HCT116 (cell line): ENCODE measurements at regions not wholly inside any gene's neighbourhood (a gene's known extent, or its start where the extent isn't known, plus 50 kb on each side); places are given as distances from the start of the nearest gene placed in this dataset.

Experiments used
- ATAC-seq: fragments of 200-7000 bp; cut with Tn5 transposase; 2 replicates; pipeline ENCODE4 v1.9.1; 2020; ENCODE audit warnings: mild to moderate bottlenecking, moderate library complexity
- BruUV-seq: library from RNA; stranded (reverse); fragments of 400-500 nt; replicated peaks from 2 replicates; lab custom pipeline; 2021; lab: Mats Ljungman, UMichigan
- CTCF ChIA-PET: fragments of 300-600 bp; sonication (Branson Sonifier 250); formaldehyde crosslinking; loops from one replicate; lab custom pipeline; 2021; ENCODE audit warnings: antibody characterized with exemption; lab: Charles Lee
- POLR2A ChIA-PET: fragments of 300-600, 350-600 bp; sonication (Branson Sonifier 250); formaldehyde crosslinking; loops from one replicate; lab custom pipeline; 2021; ENCODE audit warnings: antibody characterized with exemption; lab: Charles Lee
- RAD21 ChIA-PET, 2 experiments: fragments of 300-600 bp; sonication (Branson Sonifier 250); formaldehyde crosslinking; loops; one replicate each; lab custom pipeline; 2023; ENCODE audit warnings: low total read pairs in 2 of 2; ENCODE audit not compliant: uncharacterized antibody in 2 of 2, unreplicated experiment in 2 of 2, low non-redundant PET in 1 of 2; lab: Charles Lee
- DNase-seq: peaks from one replicate; pipeline ENCODE4 v3.0.0-alpha.2; 2010; ENCODE audit warnings: low read depth, low spot score
- H2AFZ ChIP-seq: fragments of 200-600 bp; shearing (Covaris generic), sonication (generic); 2 replicates; pipeline ENCODE4 v1.6.1; 2017; ENCODE audit warnings: low read depth, mixed run types, mixed read lengths, antibody characterized with exemption, low read length; ENCODE audit not compliant: poor library complexity, severe bottlenecking
- H3K27ac ChIP-seq: 2 replicates; pipeline ENCODE4 v1.5.1; 2012; ENCODE audit warnings: low read depth, low read length
- H3K27me3 ChIP-seq: fragments of 200-600 bp; sonication (generic); 2 replicates; pipeline ENCODE4 v1.6.1; 2016; ENCODE audit warnings: mixed run types, low read length, mixed read lengths; ENCODE audit not compliant: insufficient read depth
- H3K36me3 ChIP-seq, 2 experiments: fragments of 200-500 bp in 1 of 2; fragments of 200-600 bp in 1 of 2; sonication (Bioruptor generic) in 1 of 2; sonication (generic) in 1 of 2; 2 replicates each; pipeline versions ENCODE4 v1.5.1 to v1.6.1; 2014 to 2016; ENCODE audit warnings: low read length in 2 of 2, inconsistent platforms in 1 of 2, mixed read lengths in 1 of 2, mixed run types in 1 of 2; ENCODE audit not compliant: insufficient read depth in 2 of 2, control insufficient read depth in 1 of 2
- H3K4me1 ChIP-seq, 2 experiments: fragments of 200-600 bp in 1 of 2; sonication (generic) in 1 of 2; 2 replicates each; pipeline versions ENCODE4 v1.5.1 to v1.6.1; 2012 to 2017; ENCODE audit warnings: low read length in 2 of 2, inconsistent platforms in 1 of 2, mild to moderate bottlenecking in 1 of 2, mixed read lengths in 1 of 2, mixed run types in 1 of 2, moderate library complexity in 1 of 2; ENCODE audit not compliant: insufficient read depth in 2 of 2, control insufficient read depth in 1 of 2
- H3K4me2 ChIP-seq: fragments of 200-600 bp; sonication (generic); 2 replicates; pipeline ENCODE4 v1.6.1; 2017; ENCODE audit warnings: mixed run types, low read length, mixed read lengths
- H3K4me3 ChIP-seq, 2 experiments: fragments of 200-600 bp in 1 of 2; sonication (generic) in 1 of 2; replicated peaks in 1 of 2; 2 replicates each; pipeline ENCODE4 v1.5.1; 2011 to 2016; ENCODE audit warnings: low read length in 2 of 2, control low read depth in 1 of 2, low read depth in 1 of 2, mild to moderate bottlenecking in 1 of 2, mixed read lengths in 1 of 2, mixed run types in 1 of 2
- H3K79me2 ChIP-seq: fragments of 200-600 bp; sonication (generic); 2 replicates; pipeline ENCODE4 v1.6.1; 2017; ENCODE audit warnings: mild to moderate bottlenecking, mixed run types, low read length, moderate library complexity, mixed read lengths; ENCODE audit not compliant: insufficient read depth
- H3K9ac ChIP-seq: fragments of 200-600 bp; sonication (generic); 2 replicates; pipeline ENCODE4 v1.6.1; 2016; ENCODE audit warnings: low read length, mixed read lengths
- H3K9me2 ChIP-seq: fragments of 200-600 bp; sonication (generic), shearing (Covaris generic); 2 replicates; pipeline ENCODE4 v1.6.1; 2017; ENCODE audit warnings: mixed run types, mild to moderate bottlenecking, moderate library complexity; ENCODE audit not compliant: insufficient read depth
- H3K9me3 ChIP-seq, 2 experiments: fragments of 200-500 bp in 1 of 2; fragments of 200-600 bp in 1 of 2; sonication (Bioruptor generic) in 1 of 2; sonication (generic) in 1 of 2; 2 replicates each; pipeline ENCODE4 v1.6.1; 2014 to 2017; ENCODE audit warnings: low read length in 2 of 2, mixed read lengths in 2 of 2, inconsistent platforms in 1 of 2, low read depth in 1 of 2, mild to moderate bottlenecking in 1 of 2, mixed run types in 1 of 2, moderate library complexity in 1 of 2; ENCODE audit not compliant: control insufficient read depth in 1 of 2, insufficient read depth in 1 of 2
- H4K20me1 ChIP-seq: fragments of 200-600 bp; sonication (generic), shearing (Covaris generic); 2 replicates; pipeline ENCODE4 v1.6.1; 2017; ENCODE audit warnings: mixed run types, mild to moderate bottlenecking, moderate library complexity; ENCODE audit not compliant: insufficient read depth
- CBX3 ChIP-seq: IDR thresholded peaks from 2 replicates; pipeline ENCODE4 v1.6.1; 2012; ENCODE audit warnings: low read depth
- EGR1 ChIP-seq: IDR thresholded peaks from 2 replicates; pipeline ENCODE4 v1.6.1; 2012; ENCODE audit warnings: low read depth
- FOSL1 ChIP-seq: IDR thresholded peaks from 2 replicates; pipeline ENCODE4 v1.6.1; 2012; ENCODE audit warnings: low read depth
- JUND ChIP-seq: IDR thresholded peaks from 2 replicates; pipeline ENCODE4 v1.6.1; 2012
- POLR2A ChIP-seq: IDR thresholded peaks from 2 replicates; pipeline ENCODE4 v1.7.0; 2011; ENCODE audit warnings: borderline replicate concordance; ENCODE audit not compliant: insufficient read depth, insufficient read length; ENCODE audit errors: extremely low read depth
- SP1 ChIP-seq: IDR thresholded peaks from 2 replicates; pipeline ENCODE4 v1.6.1; 2012; ENCODE audit warnings: low read depth
- TCF7L2 ChIP-seq: IDR thresholded peaks from 2 replicates; pipeline ENCODE4 v1.7.0; 2011; ENCODE audit warnings: borderline replicate concordance, inconsistent platforms; ENCODE audit not compliant: insufficient read depth, insufficient read length; ENCODE audit errors: extremely low read depth
- YY1 ChIP-seq: IDR thresholded peaks from 2 replicates; pipeline ENCODE4 v1.6.1; 2011; ENCODE audit warnings: low read length, low read depth, moderate library complexity, mild to moderate bottlenecking; ENCODE audit not compliant: insufficient replicate concordance; ENCODE audit errors: extremely low read depth
- ZFX ChIP-seq: fragments of 450-650 bp; IDR thresholded peaks from 2 replicates; pipeline ENCODE4 v1.6.1; 2017
- ZNF274 ChIP-seq: fragments of 200-500 bp; sonication (Bioruptor generic); IDR thresholded peaks from 2 replicates; pipeline ENCODE4 v1.6.1; 2014; ENCODE audit warnings: mild to moderate bottlenecking, low read depth, low read length, inconsistent platforms
- intact Hi-C: fragments of 100-400 bp; cut with micrococcal nuclease; formaldehyde crosslinking; loops from 2 replicates; pipeline ENCODE4 v1.10.0; 2022
- TF ChIP-seq, protein P1 (sequence below): IDR thresholded peaks from 2 replicates; pipeline ENCODE4 v1.6.1; 2012
- TF ChIP-seq, protein P2 (sequence below): IDR thresholded peaks from 2 replicates; pipeline ENCODE4 v1.6.1; 2011; ENCODE audit warnings: mild to moderate bottlenecking, low read length, moderate library complexity; ENCODE audit not compliant: insufficient replicate concordance; ENCODE audit errors: extremely low read depth
- TF ChIP-seq, protein P3 (sequence below), 3 experiments: fragments of 200-600 bp in 1 of 3; sonication (generic) in 1 of 3; IDR thresholded peaks in 2 of 3; conservative IDR thresholded peaks in 1 of 3; 2 replicates each; pipeline ENCODE4 v1.5.1; 2012 to 2017; ENCODE audit warnings: low read depth in 2 of 3, low read length in 2 of 3, antibody characterized with exemption in 1 of 3, borderline replicate concordance in 1 of 3, control low read depth in 1 of 3, mild to moderate bottlenecking in 1 of 3, mixed read lengths in 1 of 3, mixed run types in 1 of 3, moderate library complexity in 1 of 3; ENCODE audit not compliant: insufficient read depth in 1 of 3
- TF ChIP-seq, protein P4 (sequence below): IDR thresholded peaks from 2 replicates; pipeline ENCODE4 v1.6.1; 2012; ENCODE audit warnings: low read depth

- TF ChIP-seq, protein P1, sequence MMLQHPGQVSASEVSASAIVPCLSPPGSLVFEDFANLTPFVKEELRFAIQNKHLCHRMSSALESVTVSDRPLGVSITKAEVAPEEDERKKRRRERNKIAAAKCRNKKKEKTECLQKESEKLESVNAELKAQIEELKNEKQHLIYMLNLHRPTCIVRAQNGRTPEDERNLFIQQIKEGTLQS = no peak
- TF ChIP-seq ZFX = no peak
- no peak for TF ChIP-seq EGR1
- no peak for TF ChIP-seq POLR2A
- TF ChIP-seq, protein P2, sequence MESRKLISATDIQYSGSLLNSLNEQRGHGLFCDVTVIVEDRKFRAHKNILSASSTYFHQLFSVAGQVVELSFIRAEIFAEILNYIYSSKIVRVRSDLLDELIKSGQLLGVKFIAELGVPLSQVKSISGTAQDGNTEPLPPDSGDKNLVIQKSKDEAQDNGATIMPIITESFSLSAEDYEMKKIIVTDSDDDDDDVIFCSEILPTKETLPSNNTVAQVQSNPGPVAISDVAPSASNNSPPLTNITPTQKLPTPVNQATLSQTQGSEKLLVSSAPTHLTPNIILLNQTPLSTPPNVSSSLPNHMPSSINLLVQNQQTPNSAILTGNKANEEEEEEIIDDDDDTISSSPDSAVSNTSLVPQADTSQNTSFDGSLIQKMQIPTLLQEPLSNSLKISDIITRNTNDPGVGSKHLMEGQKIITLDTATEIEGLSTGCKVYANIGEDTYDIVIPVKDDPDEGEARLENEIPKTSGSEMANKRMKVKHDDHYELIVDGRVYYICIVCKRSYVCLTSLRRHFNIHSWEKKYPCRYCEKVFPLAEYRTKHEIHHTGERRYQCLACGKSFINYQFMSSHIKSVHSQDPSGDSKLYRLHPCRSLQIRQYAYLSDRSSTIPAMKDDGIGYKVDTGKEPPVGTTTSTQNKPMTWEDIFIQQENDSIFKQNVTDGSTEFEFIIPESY = no peak
- TF ChIP-seq, protein P3, sequence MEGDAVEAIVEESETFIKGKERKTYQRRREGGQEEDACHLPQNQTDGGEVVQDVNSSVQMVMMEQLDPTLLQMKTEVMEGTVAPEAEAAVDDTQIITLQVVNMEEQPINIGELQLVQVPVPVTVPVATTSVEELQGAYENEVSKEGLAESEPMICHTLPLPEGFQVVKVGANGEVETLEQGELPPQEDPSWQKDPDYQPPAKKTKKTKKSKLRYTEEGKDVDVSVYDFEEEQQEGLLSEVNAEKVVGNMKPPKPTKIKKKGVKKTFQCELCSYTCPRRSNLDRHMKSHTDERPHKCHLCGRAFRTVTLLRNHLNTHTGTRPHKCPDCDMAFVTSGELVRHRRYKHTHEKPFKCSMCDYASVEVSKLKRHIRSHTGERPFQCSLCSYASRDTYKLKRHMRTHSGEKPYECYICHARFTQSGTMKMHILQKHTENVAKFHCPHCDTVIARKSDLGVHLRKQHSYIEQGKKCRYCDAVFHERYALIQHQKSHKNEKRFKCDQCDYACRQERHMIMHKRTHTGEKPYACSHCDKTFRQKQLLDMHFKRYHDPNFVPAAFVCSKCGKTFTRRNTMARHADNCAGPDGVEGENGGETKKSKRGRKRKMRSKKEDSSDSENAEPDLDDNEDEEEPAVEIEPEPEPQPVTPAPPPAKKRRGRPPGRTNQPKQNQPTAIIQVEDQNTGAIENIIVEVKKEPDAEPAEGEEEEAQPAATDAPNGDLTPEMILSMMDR (IDR thresholded peaks at IDR 0.05 in 2 of 3, conservative IDR thresholded peaks at IDR 0.05 in 1 of 3; ENCODE audit: borderline replicate concordance in 1 of 3, insufficient read depth in 1 of 3, low read depth in 2 of 3, low read length in 2 of 3) = no peak
- no peak for TF ChIP-seq FOSL1
- no peak for TF ChIP-seq YY1
- TF ChIP-seq, protein P4, sequence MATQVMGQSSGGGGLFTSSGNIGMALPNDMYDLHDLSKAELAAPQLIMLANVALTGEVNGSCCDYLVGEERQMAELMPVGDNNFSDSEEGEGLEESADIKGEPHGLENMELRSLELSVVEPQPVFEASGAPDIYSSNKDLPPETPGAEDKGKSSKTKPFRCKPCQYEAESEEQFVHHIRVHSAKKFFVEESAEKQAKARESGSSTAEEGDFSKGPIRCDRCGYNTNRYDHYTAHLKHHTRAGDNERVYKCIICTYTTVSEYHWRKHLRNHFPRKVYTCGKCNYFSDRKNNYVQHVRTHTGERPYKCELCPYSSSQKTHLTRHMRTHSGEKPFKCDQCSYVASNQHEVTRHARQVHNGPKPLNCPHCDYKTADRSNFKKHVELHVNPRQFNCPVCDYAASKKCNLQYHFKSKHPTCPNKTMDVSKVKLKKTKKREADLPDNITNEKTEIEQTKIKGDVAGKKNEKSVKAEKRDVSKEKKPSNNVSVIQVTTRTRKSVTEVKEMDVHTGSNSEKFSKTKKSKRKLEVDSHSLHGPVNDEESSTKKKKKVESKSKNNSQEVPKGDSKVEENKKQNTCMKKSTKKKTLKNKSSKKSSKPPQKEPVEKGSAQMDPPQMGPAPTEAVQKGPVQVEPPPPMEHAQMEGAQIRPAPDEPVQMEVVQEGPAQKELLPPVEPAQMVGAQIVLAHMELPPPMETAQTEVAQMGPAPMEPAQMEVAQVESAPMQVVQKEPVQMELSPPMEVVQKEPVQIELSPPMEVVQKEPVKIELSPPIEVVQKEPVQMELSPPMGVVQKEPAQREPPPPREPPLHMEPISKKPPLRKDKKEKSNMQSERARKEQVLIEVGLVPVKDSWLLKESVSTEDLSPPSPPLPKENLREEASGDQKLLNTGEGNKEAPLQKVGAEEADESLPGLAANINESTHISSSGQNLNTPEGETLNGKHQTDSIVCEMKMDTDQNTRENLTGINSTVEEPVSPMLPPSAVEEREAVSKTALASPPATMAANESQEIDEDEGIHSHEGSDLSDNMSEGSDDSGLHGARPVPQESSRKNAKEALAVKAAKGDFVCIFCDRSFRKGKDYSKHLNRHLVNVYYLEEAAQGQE = no peak
- TF ChIP-seq CBX3 = no peak
- TF ChIP-seq ZNF274 = no peak
- TF ChIP-seq TCF7L2 = no peak
- no peak for TF ChIP-seq SP1
- no peak for TF ChIP-seq JUND
- Histone ChIP-seq H3K36me3 (no peaks in the 10 kb centered on the region), H3K4me3 (no peak overlapping the region), H3K9me2 (no peaks in the 10 kb centered on the region), H3K79me2 (no peaks in the 10 kb centered on the region), H2AFZ (no peak overlapping the region), H3K9ac (no peak overlapping the region), H4K20me1 (no peaks in the 10 kb centered on the region), H3K27me3 (no peaks in the 10 kb centered on the region), H3K9me3 (no peaks in the 10 kb centered on the region), H3K4me1 (no peaks in the 10 kb centered on the region), H3K27ac (no peak overlapping the region), H3K4me2 (no peak overlapping the region)
- ATAC-seq = no peak
- ChIA-PET POLR2A (no interaction called here), RAD21 (no interaction called here), CTCF (no interaction called here)
- BruUV-seq = no TSS peak
- no peak for DNase-seq
- intact Hi-C loops = no loop called here
Observed at GRCh38 chr2:187155476-187155875, 292.6 kb downstream of the CALCRL start.
